ENCODE measurements at regions not wholly inside any gene's neighbourhood (a gene's known extent, or its start where the extent isn't known, plus 50 kb on each side); places are given as distances from the start of the nearest gene placed in this dataset.

- Histone ChIP-seq H3K4me3 (ENCODE audit: low read depth, low read length, poor library complexity, severe bottlenecking) (no peak overlapping the region), H3K27me3 (replicated peaks; ENCODE audit: insufficient read depth, low read depth, low read length, poor library complexity) (no peaks in the 10 kb centered on the region), H3K9me3 (ENCODE audit: low read depth, low read length, poor library complexity, severe bottlenecking) (no peaks in the 10 kb centered on the region), H3K27ac (ENCODE audit: low read depth, low read length, poor library complexity, severe bottlenecking) (no peak overlapping the region), H3K4me1 (ENCODE audit: insufficient read depth, low read length, poor library complexity, severe bottlenecking) (no peaks in the 10 kb centered on the region), H3K36me3 (ENCODE audit: insufficient read depth, low read length, poor library complexity, severe bottlenecking) (no peaks in the 10 kb centered on the region)
- BruUV-seq (replicated peaks), result no TSS peak
- ChIA-PET CTCF (no interaction called here), POLR2A (ENCODE audit: low non-redundant PET) (no interaction called here)
- TF ChIP-seq CTCF (conservative IDR thresholded peaks at IDR 0.05; ENCODE audit: low read depth, low read length) (no peak), EZH2 (IDR thresholded peaks at IDR 0.05; ENCODE audit: borderline replicate concordance, low read depth, low read length, poor library complexity, severe bottlenecking) (no peak)
- intact Hi-C loops (cut with micrococcal nuclease; ENCODE audit: unreplicated experiment), result no loop called here
- DNase-seq (ENCODE audit: low spot score), result no peak
Observed at GRCh38 chr1:59185163-59185860, 111.6 kb upstream of the FGGY start.

DNA sequence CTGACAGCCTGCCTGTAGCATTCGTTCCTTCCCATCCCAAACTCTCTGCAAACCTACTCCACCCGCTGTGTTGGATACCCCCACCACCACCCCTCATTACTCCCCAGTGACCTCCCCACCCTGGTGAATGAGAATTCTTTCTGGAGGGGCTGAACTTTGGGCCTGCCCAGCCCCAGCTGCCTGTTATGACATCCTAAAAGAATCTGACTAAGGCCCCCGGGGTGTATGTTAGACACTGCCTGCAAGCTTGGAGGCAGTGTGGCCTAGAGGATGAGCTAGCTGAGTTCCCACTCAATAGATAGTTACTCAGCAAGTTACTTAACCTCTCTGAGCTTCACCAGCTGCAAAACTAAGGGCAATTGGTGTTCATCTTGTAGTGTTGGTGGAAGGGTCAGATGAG is 110.2 kb upstream of the FGGY start:
- ChIA-PET POLR2A (ENCODE audit: low non-redundant PET) (no interaction called here), CTCF (no interaction called here)
- H3K4me1 ChIP-seq (ENCODE audit: insufficient read depth, low read length, poor library complexity, severe bottlenecking), result no peaks in the 10 kb centered on the region
- no peak overlapping the region for H3K4me3 ChIP-seq (ENCODE audit: low read depth, low read length, poor library complexity, severe bottlenecking)
- intact Hi-C loops (cut with micrococcal nuclease; ENCODE audit: unreplicated experiment), result no loop called here
- no peaks in the 10 kb centered on the region for H3K9me3 ChIP-seq (ENCODE audit: low read depth, low read length, poor library complexity, severe bottlenecking)
- TF ChIP-seq EZH2 (IDR thresholded peaks at IDR 0.05; ENCODE audit: borderline replicate concordance, low read depth, low read length, poor library complexity, severe bottlenecking), result no peak
- no peak for TF ChIP-seq CTCF (conservative IDR thresholded peaks at IDR 0.05; ENCODE audit: low read depth, low read length)
- H3K36me3 ChIP-seq (ENCODE audit: insufficient read depth, low read length, poor library complexity, severe bottlenecking), result no peaks in the 10 kb centered on the region
- BruUV-seq (replicated peaks), result no TSS peak
- no peak for DNase-seq (ENCODE audit: low spot score)
- no peaks in the 10 kb centered on the region for H3K27me3 ChIP-seq (replicated peaks; ENCODE audit: insufficient read depth, low read depth, low read length, poor library complexity)
- H3K27ac ChIP-seq (ENCODE audit: low read depth, low read length, poor library complexity, severe bottlenecking), result no peak overlapping the region

DNA sequence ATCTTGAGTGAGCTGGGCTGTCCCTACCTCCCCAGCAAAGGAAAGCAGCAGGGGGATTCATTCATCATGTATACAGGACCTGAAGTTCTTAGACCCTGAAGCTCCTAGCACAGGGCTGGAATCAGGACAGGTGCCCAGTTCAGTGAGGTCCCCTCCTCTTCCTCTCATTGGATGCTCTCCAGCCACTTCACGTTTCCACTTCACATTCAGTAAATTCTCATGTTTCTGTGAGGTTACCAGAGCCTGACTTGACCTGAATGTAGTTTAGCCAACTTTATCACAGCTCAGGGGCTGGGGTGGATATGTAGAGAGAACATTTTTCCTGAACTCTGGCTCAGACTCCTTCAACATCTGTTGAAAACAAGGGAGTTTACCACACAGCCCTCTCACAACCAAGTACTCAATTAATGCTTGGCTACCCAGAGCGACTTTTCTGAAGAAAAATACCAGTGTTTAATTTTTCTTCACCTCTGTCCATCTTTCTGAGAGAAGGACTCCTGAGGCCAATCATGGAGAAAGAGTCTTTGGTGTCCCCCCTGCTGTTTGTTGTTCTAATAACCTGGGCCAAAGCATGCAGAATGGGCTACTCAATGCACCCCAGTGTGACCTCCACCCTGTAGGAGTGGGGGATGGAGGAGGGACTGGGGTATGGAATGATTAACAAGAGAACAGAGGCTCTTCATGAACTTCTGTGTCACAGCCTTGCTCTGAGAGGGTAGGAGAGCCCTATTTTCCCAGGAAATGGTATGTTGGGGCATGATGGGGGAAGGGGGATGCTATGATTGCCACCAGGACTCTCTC is 108.3 kb upstream of the FGGY start:
- CTCF ChIA-PET, result no interaction called here
- Histone ChIP-seq H3K4me3 (ENCODE audit: low read depth, low read length, poor library complexity, severe bottlenecking) (no peak overlapping the region), H3K27me3 (replicated peaks; ENCODE audit: insufficient read depth, low read depth, low read length, poor library complexity) (no peaks in the 10 kb centered on the region), H3K27ac (ENCODE audit: low read depth, low read length, poor library complexity, severe bottlenecking) (no peak overlapping the region), H3K4me1 (ENCODE audit: insufficient read depth, low read length, poor library complexity, severe bottlenecking) (no peaks in the 10 kb centered on the region), H3K36me3 (ENCODE audit: insufficient read depth, low read length, poor library complexity, severe bottlenecking) (no peaks in the 10 kb centered on the region), H3K9me3 (ENCODE audit: low read depth, low read length, poor library complexity, severe bottlenecking) (no peaks in the 10 kb centered on the region)
- POLR2A ChIA-PET (ENCODE audit: low non-redundant PET), result no interaction called here
- TF ChIP-seq CTCF (conservative IDR thresholded peaks at IDR 0.05; ENCODE audit: low read depth, low read length), result no peak
- intact Hi-C loops (cut with micrococcal nuclease; ENCODE audit: unreplicated experiment), result no loop called here
- BruUV-seq (replicated peaks), result no TSS peak
- no peak for DNase-seq (ENCODE audit: low spot score)

All from A673 (cell line).